ENCODE measurements at regions not wholly inside any gene's neighbourhood (a gene's known extent, or its start where the extent isn't known, plus 50 kb on each side); places are given as distances from the start of the nearest gene placed in this dataset.

GRCh38 chr4:177562859-177563258, 120.6 kb upstream of the AGA start:
- in situ Hi-C loops (cut with HindIII; ENCODE audit: low pct_ligation_motif_present, low pct_unique_long_range_greater_than_20kb, low sequenced_read_pairs): no loop called here
- DNase-seq: no peak

DNA sequence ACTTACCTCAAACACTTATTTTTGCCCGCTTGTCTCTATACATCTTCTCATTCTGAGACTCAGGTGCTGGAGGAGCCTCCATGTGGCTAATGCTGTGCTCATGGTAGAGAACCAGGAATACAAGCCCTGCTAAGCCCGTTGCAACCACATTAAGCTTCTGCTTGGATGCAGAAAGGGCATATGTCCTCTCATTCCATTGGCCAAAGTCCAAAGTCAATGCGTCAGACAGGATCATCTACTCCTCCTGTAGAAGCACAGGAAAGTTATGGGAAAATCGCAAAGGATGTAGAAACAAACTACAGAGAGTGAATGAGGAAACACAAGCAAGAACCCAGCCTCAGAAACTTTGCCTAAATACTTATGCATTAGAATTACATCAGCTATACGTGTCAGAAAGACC, 124.5 kb upstream of the AGA start:
- in situ Hi-C loops (cut with HindIII; ENCODE audit: low pct_ligation_motif_present, low pct_unique_long_range_greater_than_20kb, low sequenced_read_pairs): no loop called here

GRCh38 chr4:177568931-177569330, 126.7 kb upstream of the AGA start:
- DNase-seq: no peak
- in situ Hi-C loops (cut with HindIII; ENCODE audit: low pct_ligation_motif_present, low pct_unique_long_range_greater_than_20kb, low sequenced_read_pairs): no loop called here

More for the DNA sequence above, 124.5 kb upstream of the AGA start:
- DNase-seq: no peak

GRCh38 chr4:177569434-177569833, 127.2 kb upstream of the AGA start:
- no peak for DNase-seq
- in situ Hi-C loops (cut with HindIII; ENCODE audit: low pct_ligation_motif_present, low pct_unique_long_range_greater_than_20kb, low sequenced_read_pairs): no loop called here

GRCh38 chr4:177573507-177573906, 131.3 kb upstream of the AGA start:
- in situ Hi-C loops (cut with HindIII; ENCODE audit: low pct_ligation_motif_present, low pct_unique_long_range_greater_than_20kb, low sequenced_read_pairs): no loop called here
- peak; percentile 66 for DNase-seq

DNA sequence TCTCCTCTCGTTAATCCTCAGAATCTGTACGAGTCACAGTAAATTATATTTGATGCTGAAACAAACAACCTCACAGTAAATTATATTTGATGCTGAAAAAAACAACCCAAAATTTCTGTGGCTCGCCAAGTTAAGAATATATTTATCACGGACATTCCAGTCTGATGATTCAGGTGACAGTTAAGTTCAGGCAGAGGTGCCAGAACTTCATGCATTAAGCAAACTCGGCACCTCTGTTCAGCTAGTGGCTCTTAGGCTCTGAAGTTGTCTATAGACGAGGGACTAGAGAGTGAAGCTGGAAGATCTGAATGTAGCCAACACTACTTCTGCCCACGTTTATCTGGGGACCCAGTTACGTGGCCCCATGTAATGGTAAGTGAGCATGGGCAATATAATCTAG, 132.2 kb upstream of the AGA start:
- peak; percentile 35 for DNase-seq
- in situ Hi-C loops (cut with HindIII; ENCODE audit: low pct_ligation_motif_present, low pct_unique_long_range_greater_than_20kb, low sequenced_read_pairs): no loop called here

GRCh38 chr4:177579649-177580048, 137.4 kb upstream of the AGA start:
- DNase-seq: no peak
- in situ Hi-C loops (cut with HindIII; ENCODE audit: low pct_ligation_motif_present, low pct_unique_long_range_greater_than_20kb, low sequenced_read_pairs): no loop called here

- no peak for DNase-seq
- in situ Hi-C loops (cut with HindIII; ENCODE audit: low pct_ligation_motif_present, low pct_unique_long_range_greater_than_20kb, low sequenced_read_pairs): no loop called here
Observed at GRCh38 chr4:177582992-177583391, 140.8 kb upstream of the AGA start.

DNA sequence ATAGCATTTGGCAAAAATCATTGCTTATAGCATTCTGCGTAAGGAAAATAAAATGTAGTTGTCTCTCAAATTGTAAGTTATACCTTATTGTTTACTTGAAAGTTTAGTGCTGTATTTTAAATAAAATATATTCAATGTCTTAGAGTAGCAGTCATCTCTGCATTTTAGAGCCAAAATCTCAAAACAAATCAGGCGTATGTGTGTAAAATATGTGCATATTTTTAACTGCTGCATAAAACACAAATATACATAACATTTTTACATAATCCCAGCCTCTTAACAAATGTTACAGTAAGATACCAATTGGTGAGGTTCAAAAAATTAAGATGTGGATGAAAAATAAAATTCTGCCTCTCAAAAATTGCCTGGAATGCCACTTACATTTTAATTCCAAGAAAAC, 145.8 kb upstream of the AGA start:
- in situ Hi-C loops (cut with HindIII; ENCODE audit: low pct_ligation_motif_present, low pct_unique_long_range_greater_than_20kb, low sequenced_read_pairs): no loop called here
- DNase-seq: no peak

- in situ Hi-C loops (cut with HindIII; ENCODE audit: low pct_ligation_motif_present, low pct_unique_long_range_greater_than_20kb, low sequenced_read_pairs): no loop called here
- DNase-seq: no peak
Observed at GRCh38 chr4:177595386-177595785, 153.1 kb upstream of the AGA start.

DNA sequence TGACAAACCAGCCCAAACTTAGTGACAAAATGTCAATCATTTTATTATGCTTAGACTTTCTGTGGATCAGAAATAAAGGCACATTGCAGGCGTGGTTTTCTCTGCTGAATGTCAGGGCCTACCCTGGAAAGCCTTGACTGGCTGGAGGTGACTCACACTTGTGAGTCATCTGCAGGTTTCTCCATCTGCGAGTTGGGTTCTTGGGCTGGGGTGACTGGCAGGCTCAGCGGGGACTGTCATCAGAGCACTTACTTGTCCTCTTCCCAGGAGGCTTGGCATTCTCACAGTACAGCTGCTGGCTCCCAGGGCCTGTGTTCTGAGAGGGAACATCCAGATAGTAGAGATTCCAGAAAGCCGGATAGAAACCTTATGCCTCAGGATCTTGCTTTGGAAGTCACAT, 153.8 kb upstream of the AGA start:
- DNase-seq: peak; percentile 60

GRCh38 chr4:177596991-177597390, 154.8 kb upstream of the AGA start:
- in situ Hi-C loops (cut with HindIII; ENCODE audit: low pct_ligation_motif_present, low pct_unique_long_range_greater_than_20kb, low sequenced_read_pairs): no loop called here

More for the DNA sequence above, 153.8 kb upstream of the AGA start:
- in situ Hi-C loops (cut with HindIII; ENCODE audit: low pct_ligation_motif_present, low pct_unique_long_range_greater_than_20kb, low sequenced_read_pairs): no loop called here

DNA sequence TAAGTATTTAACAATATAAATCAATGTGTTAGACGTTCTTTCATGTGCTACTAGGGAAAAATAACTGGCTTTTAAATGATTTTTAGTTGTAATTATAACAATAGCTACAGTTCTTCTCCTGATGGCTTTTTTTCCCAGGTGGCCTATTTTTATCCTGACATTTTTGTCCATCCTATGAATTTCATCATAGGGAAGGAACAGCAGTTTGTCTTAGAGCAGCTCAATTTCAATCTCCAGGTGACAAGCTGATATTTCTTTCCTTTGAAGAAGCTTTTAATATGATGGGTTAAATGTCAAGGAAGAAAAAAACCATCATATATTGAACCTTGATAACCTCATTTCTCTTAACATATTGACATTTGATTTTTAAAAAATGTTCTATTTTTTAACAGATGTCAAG, 163.0 kb upstream of the AGA start:
- in situ Hi-C loops (cut with HindIII; ENCODE audit: low pct_ligation_motif_present, low pct_unique_long_range_greater_than_20kb, low sequenced_read_pairs): no loop called here

More at GRCh38 chr4:177596991-177597390, 154.8 kb upstream of the AGA start:
- DNase-seq: no peak

DNA sequence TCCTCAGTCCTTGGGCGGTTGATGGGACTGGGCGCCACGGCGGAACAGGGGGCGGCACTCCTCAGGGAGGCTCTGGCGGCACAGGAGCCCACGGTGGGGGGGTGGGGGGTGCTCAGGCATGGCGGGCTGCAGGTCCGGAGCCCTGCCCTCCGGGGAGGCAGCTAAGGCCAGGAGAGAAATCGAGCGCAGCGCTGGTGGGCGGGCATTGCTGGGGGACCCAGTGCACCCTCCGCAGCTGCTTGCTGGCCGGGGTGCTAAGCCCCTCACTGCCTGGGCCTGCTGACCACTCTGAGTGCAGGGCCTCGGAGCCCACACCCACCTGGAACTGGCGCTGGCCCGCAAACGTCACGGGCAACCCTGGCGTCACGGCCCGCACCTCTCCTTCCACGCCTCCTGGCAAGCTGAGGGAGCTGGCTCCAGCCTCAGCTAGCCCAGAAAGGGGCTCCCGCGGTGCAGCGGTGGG, 164.9 kb upstream of the AGA start:
- in situ Hi-C loops (cut with HindIII; ENCODE audit: low pct_ligation_motif_present, low pct_unique_long_range_greater_than_20kb, low sequenced_read_pairs): no loop called here

More for the DNA sequence above, 163.0 kb upstream of the AGA start:
- no peak for DNase-seq

GRCh38 chr4:177611974-177612664, 169.9 kb upstream of the AGA start:
- in situ Hi-C loops (cut with HindIII; ENCODE audit: low pct_ligation_motif_present, low pct_unique_long_range_greater_than_20kb, low sequenced_read_pairs): no loop called here
- DNase-seq: no peak

More for the DNA sequence above, 164.9 kb upstream of the AGA start:
- no peak for DNase-seq

GRCh38 chr4:177612684-177613083, 170.4 kb upstream of the AGA start:
- in situ Hi-C loops (cut with HindIII; ENCODE audit: low pct_ligation_motif_present, low pct_unique_long_range_greater_than_20kb, low sequenced_read_pairs): no loop called here
- no peak for DNase-seq

DNA sequence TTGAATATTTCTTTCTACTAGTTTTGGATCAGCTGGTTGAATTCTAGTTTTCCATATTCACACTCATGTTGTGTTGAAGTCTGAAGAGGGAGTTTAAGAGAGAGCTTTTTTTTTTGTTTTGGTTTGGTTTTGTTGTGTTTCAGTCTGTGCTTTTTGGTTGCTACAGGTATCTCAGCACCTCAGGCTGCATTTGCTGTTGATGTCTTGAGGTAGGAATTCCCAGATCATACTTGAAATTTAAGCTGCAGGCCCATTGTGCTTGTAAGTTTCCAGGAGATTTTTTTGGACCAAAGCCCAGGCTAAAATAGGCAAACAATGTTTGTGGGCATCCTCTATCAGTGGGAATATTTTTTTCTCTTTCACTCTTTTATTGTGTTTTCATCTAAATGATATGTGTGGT, 190.2 kb upstream of the AGA start:
- DNase-seq: no peak
- in situ Hi-C loops (cut with HindIII; ENCODE audit: low pct_ligation_motif_present, low pct_unique_long_range_greater_than_20kb, low sequenced_read_pairs): no loop called here

DNA sequence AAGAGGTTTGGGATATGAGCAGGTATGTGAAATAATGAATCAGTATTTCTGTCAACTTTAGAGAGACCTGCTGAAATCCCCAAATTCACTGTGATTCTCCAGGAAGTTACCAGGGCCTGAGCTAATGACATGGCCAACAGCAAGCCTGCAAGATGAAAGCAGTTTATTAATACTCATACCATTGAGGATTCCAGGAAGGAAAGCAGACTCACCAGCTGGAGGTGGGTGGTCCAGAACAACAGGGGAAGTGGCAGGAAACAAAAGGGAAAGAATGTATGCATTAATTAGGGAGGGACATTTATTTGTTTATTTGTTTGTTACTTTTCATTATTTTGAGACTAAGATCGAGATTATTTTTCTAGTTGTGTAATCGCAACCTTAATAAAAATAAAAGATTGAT, 196.6 kb upstream of the AGA start:
- DNase-seq: no peak
- in situ Hi-C loops (cut with HindIII; ENCODE audit: low pct_ligation_motif_present, low pct_unique_long_range_greater_than_20kb, low sequenced_read_pairs): no loop called here

- DNase-seq: no peak
- in situ Hi-C loops (cut with HindIII; ENCODE audit: low pct_ligation_motif_present, low pct_unique_long_range_greater_than_20kb, low sequenced_read_pairs): no loop called here
Observed at GRCh38 chr4:177640864-177641263, 198.6 kb upstream of the AGA start.

GRCh38 chr4:177660223-177660622, 218.0 kb upstream of the AGA start:
- in situ Hi-C loops (cut with HindIII; ENCODE audit: low pct_ligation_motif_present, low pct_unique_long_range_greater_than_20kb, low sequenced_read_pairs): no loop called here
- no peak for DNase-seq

DNA sequence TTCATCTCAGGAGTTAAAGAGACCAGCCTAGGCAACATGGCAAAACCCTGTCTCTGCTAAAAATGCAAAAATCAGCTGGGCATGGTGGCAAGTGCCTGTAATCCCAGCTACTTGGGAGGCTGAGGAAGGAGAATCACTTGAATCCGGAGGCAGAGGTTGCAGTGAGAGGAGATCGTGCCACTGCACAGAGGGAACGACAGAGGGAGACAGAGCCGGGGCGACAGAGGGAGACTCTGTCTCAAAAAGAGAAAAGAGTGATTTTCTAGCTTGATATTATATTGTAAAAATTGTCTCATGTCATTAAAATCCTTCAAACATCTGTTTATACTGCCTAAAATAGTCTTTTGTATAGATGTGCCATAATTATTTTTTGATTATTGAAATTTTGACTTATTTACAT, 225.4 kb upstream of the AGA start:
- in situ Hi-C loops (cut with HindIII; ENCODE audit: low pct_ligation_motif_present, low pct_unique_long_range_greater_than_20kb, low sequenced_read_pairs): no loop called here

More for the DNA sequence above, 225.4 kb upstream of the AGA start:
- DNase-seq: peak; percentile 9
